GM19023 (cell line): ENCODE measurements at regions not wholly inside any gene's neighbourhood (a gene's known extent, or its start where the extent isn't known, plus 50 kb on each side); places are given as distances from the start of the nearest gene placed in this dataset.
A peak's percentile ranks its signal among the peaks of the same experiment; 100 is the strongest.

Experiments used
- ATAC-seq: cut with Tn5 transposase; IDR thresholded peaks from one replicate; pipeline ENCODE4 v1.9.1; 2021; ENCODE audit warnings: mild to moderate bottlenecking, moderate library complexity; ENCODE audit not compliant: unreplicated experiment

DNA sequence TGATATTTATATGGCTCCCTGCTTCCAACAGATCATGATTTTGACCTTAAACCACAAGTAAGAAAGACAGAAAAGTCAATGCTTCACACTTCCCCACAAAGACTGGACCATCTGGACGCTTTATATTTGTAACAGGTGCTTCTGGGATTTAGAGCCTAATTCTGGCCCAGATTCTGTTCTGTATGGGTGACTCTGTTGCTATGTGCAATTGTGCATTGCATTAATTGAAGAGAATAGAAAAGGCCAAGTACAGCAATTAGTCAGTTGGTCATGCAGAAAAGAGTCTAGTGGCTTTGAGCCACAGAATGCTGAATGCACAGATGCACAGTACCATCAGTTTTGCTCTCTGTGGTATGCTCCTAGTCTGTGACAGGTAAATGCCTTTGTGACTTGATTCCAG is 657.4 kb upstream of the ATXN8OS start:
- no peak for ATAC-seq

DNA sequence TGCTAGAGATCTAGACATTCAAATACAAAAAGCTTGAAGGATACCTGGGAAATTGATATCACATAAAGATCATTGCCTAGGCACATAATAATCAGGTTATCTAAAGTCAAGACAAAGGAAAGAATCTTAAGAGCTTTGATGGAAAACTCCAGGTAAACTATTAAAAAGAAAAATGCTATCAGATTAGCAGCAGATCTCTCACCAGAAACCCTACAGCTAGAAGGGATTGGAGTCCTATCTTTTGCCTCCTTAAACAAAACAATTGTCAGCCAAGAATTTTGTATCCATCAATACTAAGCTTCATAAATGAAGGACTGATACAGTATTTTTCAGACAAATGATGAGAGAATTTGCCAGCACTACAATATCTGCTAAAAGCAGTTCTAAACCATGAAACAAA is 682.4 kb upstream of the ATXN8OS start:
- ATAC-seq = no peak

DNA sequence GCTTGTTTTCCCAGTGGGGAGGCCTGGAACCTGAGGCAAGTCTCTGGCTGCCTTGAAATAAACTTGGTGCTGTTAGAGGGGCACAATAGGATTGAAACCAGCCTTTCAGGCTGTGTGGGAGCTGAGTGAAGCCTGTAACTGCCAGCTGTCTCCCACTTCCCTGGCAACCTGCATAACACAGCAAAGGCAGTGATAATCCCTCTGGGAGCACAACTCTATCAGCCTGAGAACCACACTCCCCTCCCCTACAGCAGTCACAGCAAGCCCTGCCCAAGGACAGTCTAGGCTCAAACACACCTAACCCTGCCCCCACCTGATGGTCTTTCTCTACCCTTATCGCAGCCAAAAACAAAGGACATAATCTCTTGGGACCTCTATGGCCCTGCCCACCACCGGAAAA is 683.8 kb upstream of the ATXN8OS start:
- ATAC-seq = no peak

DNA sequence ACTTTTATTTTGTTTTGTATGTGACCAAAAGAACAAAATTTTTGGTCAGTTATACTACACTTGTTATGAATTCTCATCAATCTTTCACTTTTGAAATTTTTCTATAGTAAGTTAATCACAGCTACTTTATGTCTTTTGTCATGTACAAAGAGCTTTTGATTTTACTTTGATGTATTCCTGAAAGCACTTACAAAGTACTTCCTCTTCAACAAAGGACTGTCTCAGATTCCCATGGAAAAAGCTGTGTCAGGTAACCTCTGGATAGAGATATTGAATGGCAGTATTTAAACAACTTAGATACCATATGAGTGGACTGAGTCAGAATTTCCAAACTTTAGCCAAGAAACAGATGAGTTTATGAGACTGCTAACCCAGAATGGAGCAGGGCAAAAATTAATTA is 689.3 kb upstream of the ATXN8OS start:
- ATAC-seq = no peak

DNA sequence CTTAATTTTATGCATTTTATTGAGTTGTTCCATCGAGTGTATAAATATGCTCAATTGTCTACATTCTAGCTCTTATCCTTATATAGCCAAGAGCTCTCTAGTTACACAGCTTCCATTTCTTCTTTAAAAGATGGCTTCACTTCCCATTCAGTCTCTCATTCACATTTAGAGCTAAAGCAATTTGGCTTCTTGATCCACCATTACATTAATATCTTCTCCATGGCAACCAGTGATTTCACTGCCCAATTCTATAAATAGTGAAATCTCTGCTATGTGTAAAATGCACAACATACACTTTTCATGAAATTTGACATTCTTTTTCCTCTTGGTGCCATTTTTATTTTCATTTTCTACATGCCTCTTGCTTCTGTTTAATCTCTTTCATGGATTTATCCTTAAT is 696.9 kb upstream of the ATXN8OS start:
- ATAC-seq = no peak

DNA sequence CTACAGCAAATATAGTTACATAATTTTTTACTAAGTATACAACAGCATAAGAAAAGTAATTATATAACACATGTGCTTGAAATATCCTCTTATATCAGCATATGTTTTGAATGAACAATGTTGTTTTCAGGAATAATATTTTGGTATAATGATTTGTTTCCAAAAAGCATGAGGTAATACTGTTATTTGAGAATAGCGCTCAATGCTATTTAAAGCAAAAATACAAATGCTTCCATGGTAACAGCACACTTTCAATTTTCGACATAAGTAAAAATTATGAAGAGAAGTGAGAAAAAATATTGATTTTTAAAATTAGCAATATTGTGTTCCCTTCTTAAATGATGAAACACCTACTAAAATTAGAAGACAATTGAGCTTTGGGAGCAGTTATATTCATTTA is 715.9 kb upstream of the ATXN8OS start:
- ATAC-seq = no peak

DNA sequence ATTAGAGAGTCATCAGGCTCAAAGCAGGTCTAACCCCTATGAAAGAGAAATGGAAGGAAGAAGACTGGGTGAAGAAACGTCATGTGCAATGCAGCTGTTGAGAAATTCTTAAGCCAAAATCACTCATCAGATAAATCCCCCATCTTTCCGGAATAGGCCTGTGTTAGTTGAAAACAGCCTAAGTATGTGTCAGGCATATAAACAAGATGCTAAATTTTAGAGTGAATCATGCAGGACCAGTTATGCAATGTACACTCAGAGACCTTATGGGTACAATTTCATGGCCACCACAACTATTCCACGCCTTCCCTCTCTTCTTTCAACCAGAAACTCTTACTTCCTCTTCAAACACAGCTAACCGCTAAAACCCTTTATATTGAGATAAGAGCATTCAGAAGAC is 717.7 kb upstream of the ATXN8OS start:
- no peak for ATAC-seq

DNA sequence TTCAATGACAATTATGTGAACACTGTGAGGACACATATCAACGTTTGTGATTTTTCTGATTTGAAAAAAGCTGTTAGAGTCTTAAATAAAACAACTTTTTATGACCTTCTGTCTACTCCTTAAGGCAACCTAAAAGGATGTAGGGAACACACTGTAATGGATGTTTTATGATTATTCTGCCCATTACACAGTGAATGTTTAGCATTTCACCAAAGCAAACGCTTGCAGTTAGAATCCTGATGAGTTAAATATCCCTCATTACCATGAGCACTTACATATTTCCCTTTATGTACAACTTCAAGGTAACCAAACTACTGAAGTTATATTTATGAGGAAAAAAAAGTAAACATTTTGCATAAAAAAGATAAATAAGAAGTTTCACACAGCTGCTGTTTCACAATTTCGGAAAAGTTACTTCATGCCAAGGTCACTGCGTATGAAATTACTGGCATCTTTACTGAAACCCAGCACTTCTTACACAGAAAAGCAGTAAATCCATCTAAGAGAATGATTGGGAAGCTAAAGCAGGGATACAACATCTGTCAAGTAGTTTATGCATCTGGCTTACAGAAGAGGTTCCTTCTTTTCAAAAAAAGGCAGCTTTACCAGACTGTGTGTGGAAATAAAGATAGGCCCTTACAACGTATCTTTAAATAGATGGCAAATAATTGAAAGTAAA is 733.7 kb upstream of the ATXN8OS start:
- no peak for ATAC-seq

DNA sequence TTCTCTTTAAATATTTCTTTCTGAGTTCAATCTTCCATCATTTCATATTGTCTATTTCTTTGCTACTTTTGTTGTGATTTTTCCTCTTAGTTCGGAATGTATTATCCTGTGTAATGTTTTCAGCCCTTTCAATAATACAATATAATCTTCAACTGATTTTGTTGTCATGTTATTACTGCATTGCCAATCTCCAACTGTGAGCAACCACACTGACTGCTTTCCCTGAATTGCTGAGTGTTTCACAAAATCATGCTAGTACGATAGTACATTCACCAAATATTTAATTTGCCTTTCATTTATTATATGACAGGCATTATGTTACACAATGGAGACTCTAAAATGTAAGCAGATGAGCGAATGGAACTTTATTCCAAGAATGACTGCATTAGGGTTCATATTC is 744.3 kb upstream of the ATXN8OS start:
- ATAC-seq = no peak

DNA sequence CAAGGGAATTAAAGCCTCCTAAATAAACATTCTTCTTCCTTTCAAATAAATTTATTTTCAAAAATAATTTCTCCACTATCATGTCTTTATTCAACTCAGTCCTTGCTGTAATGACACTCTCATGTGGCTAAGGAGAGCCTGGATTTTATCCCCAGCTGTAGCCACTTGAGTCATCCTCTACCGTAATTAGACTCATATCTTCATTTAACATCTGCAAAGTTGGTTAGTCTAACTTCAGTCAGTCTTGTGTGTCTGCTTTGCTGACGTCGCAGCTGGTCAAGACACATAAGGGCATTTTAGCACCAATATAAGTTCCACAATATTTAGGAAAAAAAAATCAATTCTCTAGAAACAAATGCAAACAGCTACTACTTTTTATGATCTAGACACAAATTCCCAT is 776.4 kb upstream of the ATXN8OS start:
- no peak for ATAC-seq

DNA sequence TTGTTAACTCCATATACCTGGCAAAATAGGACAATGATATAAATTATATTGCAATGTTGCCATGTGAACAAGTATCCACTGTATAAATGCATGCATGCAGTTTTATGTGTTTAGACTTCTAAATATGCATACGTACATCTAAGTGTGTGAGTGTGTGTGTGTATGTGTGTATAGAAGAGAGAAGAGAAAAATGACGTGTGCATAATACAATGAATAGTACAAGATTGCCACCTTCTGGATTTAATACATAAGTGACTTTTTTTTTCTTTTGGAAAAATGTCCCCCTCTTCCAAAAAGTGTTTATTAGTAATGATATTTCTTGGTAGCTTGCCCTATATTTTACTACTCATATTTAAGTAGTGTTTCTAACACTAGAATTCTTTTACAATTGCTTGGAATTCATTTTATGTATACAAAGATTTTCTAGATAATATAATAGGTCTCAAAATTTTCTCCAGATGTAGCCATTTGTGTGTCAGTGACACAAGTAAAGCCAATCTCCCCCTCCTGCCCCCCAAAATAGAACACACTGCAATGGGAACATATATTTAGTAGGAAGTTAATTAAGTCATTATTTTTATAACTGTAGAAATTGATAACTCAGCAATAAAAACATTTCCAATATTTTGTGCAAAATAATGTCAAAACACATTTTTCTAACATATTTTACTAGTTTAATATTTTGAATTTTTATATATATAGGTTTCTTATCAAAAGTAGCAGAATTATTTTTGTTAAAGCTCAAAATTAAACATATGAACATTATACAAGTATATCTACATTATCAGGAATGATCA is 783.3 kb upstream of the ATXN8OS start:
- no peak for ATAC-seq

DNA sequence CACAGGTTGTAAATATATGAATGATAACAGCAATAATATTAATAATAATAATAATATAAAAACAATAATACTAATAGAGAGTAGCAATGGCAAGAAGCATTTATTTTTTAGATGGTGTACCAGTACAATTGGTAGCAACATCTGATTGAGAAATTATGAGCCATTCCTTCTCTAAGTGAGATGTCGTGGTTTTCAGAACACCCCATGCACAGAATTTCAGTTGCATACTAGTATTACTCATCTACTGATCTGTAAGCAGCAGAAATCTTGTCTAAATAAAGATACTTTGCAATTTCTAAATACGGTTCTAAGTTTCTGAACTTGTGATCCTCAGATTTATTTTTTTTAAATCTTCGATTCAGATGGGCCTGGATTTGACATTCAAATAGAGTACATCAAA is 788.0 kb upstream of the ATXN8OS start:
- no peak for ATAC-seq

DNA sequence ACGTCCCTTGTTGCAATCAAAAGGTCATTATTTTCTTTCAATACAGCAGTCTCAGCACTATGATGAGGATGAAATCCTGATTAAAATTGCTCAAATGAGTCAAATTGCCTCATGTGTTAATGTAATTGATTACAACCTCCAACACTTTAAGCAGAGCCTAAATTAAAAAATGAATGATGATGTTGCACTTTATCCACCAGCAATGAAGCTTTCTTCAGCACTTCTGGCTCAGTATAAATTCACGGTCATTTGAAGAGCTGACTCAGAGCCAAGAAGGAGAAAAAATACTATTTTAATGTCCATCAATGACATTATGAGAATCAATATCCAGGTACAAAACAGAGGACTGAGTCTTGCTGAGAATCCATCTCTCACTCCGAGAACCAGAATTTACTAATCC is 792.6 kb upstream of the ATXN8OS start:
- ATAC-seq = no peak

DNA sequence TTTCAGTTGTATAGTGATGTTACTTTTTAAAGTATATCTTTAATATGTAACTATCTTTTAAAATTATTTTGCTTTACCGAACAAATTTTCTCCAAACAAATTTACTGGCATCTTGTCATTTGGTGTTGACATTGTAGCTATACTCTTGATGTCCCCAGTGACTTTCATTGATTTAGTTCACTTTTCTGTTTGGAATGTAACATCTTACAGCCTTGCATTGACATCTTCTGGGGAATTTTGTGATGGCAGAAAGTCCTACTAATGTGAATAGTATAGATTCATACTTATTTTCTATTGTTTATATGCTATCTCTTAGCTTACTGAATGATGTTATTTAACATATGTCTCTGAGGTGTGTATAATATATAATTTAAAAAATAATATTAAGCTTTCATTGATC is 800.9 kb upstream of the ATXN8OS start:
- ATAC-seq = no peak

DNA sequence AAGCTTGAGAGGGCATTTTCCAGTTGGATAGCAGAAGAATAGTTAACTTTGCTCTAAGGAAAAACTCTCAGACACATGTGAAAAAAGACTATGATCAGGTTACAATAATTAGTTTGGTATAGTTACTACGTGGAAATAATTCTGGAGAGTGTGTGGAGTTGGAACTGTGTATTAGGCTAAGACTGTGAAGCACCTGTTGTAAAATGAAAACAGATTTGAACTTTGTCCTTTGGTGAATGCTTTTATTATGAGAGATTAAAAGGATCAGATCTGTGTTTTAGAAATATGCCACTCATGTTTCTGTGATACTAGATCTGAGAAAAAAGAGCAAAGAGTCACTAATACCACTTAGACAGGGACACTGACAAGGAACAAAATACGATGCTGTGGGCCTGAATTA is 807.5 kb upstream of the ATXN8OS start:
- no peak for ATAC-seq

DNA sequence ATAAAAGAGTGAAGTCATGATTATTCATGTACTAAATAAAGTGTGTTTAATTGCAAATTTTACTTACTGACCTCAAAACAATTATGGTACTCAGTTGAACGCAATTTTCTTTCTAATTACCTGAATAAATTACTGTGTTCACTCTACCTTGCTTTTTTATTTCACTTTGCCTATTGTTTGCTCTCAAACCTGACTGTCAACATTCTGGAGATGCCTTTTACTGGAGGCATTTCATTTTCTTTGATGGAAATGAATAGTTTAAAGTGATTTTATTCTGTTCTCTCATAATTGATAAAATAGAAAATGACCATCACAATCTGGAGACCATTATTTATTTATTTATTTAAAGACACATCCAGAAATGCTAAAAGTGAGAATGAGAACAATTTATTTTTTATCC is 811.5 kb upstream of the ATXN8OS start:
- no peak for ATAC-seq

DNA sequence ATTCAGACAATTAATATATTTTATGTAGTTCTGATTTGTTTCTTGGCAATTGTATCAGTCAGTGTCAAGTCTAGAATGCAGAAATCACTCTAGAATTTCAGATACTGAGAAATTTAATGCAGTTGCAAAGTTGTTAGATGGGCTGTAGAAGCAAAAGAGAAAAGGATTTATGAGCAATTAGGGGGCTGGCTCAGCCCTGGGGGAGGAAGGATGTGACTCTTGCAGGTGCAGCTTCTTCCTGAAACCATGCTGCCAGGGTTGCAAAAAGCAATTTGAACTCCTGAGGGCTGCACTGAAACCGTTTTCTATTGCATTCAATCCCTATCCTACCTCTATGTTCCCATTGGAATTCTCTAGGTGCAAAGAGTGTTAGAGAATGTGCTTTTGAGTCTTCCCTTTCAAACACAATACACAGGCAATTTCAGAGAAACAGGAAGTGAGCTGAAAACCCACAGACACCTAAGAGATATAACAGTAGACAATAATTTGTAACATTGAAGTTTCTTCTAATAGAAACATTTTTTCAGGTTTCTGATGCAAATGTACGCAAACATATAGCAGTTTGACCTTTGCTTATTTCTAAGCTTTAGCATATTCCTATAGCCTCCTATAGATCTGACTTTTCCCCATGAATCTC is 814.7 kb upstream of the ATXN8OS start:
- no peak for ATAC-seq

DNA sequence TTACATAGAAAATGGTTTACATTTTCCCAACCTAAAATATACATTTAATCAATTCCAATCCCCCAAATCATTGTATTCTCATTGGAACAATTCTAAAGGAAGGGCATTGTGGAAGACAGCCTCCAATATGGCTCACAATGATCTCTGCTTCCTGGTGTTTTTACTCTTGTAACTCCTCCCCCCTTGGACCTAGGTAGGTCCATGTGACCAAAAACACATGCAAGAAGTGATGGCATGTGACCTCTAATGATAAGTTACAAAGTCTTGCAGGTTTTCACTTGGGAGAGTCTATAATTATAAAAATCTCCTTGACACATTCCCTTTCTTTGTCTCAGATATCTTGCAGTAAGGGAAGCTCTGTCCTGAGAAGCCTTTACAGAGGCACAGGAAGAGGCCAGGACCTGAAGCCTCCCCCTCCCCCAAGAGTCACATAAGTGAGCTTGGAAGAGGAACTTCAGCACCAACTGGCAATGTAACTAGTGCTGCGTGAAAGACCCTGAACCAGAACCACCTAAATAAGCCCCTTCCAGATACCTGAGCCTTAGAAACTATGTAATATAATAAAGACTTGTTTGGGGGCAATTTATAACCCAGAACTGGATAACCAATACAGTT is 816.2 kb upstream of the ATXN8OS start:
- no peak for ATAC-seq

DNA sequence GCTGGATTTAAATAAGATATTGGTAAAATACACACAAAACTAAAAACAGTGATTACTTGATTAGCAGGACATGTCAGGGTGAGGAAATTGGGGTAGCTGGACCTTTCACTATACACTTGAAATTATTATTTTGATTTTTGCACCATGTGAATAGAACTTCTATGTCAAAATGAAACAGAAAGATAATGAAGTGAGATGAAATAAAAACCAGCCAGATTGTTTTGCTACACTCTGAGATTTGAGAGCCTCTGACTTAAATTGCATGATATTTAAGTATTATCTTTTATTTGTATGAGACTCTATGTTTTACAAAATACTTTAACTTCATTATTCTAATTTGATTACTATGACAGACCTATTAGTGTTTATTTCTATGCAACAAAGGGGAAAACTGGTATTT is 819.6 kb upstream of the ATXN8OS start:
- no peak for ATAC-seq

DNA sequence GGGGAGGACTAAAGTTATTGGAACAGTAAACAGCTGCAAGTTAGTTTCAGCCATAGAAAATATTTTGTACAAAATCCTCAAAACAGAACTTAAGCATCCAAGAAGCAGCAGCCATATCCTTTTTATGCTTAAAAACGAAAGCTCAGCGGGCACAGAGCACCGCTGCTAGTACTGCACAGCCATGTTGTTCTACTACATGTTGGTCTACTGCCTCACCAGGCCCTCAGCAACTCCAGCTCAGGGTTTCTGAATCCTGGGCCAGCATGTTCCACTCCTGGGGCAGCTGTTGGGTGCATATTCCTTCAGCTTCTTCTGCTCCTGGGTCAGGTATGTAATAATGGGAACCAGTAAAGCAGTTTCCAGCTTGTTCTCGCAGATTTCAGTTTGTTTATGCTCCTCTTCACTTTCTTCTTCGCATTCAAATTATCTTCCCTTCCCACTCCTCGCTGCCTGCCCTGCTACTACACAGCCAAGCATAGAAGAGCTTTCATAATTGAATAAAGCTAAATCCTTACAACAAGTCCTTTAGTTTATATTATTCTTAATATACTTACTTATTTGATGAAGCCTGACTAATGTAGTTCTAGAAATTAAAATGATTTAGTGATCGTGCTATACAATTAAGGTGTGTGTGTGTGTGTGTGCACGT is 820.5 kb upstream of the ATXN8OS start:
- peak; percentile 59 for ATAC-seq

DNA sequence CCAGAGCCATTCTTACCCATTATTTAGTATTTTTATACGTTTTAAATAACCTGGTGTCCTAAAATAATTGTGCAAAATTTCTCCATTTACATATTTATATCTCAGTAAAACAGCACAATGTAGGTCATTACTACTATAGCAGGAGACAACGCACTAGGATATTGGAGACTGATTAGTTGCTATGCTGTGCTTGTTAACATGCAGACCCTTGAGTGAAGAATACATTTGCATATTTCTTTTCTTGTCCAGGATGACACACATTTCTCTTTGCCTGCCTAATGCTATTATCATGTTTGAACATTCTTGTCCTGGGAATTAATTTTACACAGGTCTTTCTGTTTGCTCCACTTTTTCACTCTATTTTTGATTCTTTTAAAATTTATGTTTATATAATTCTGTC is 823.8 kb upstream of the ATXN8OS start:
- ATAC-seq = no peak
